Breast epithelium (tissue), 3 donors: ENCODE measurements at regions not wholly inside any gene's neighbourhood (a gene's known extent, or its start where the extent isn't known, plus 50 kb on each side); places are given as distances from the start of the nearest gene placed in this dataset.

ENCODE experiments used
- CTCF ChIP-seq, 3 donors: fragments of 450-650 bp; IDR thresholded peaks; one replicate each; pipeline ENCODE4 v1.5.1; 2016 to 2017; ENCODE audit warnings: antibody characterized with exemption in 3 of 3, mild to moderate bottlenecking in 3 of 3, moderate library complexity in 3 of 3
- POLR2AphosphoS5 ChIP-seq, 3 donors: sonication (generic); formaldehyde crosslinking; IDR thresholded peaks; one replicate each; pipeline ENCODE4 v1.6.1; 2017; ENCODE audit warnings: antibody characterized with exemption in 3 of 3

- TF ChIP-seq CTCF (IDR thresholded peaks at IDR 0.05) (no peak), POLR2AphosphoS5 (IDR thresholded peaks at IDR 0.05) (no peak)
These were observed 217.6 kb upstream of the TOPAZ1 start for GRCh38 chr3:44023961-44024593.
